ENCODE measurements at regions not wholly inside any gene's neighbourhood (a gene's known extent, or its start where the extent isn't known, plus 50 kb on each side); places are given as distances from the start of the nearest gene placed in this dataset.
"Not testable (repeated sequence)": the region's sequence is repeated elsewhere in the genome, so short reads cannot be mapped to it uniquely, and the experiment has no call there.

DNA sequence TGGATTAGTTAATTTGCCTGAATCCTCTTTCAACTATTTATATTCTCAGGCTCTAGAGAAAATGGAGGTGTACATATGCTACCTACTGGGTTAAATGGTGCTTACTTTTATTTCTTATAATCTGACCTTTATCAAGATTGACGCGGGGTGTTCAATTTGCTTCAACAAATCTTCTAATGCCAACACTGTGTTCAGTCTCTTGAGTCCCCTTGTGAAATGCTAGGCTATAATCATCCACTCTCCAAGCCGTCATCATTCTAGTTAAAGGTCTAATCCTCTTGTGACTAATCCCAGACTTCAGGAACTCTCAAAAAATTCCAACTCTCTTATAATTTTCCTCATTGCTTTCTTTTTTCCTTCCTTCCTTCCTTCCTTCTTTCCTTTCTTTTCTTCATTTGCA is 1396.2 kb downstream of the CDH8 start:
- in situ Hi-C loops (cut with HindIII; ENCODE audit: low pct_unique_long_range_greater_than_20kb, low sequenced_read_pairs) = no loop called here
- H3K4me3 ChIP-seq (ENCODE audit: low read depth in 2 of 2, low read length in 2 of 2) = no peak overlapping the region
- intact Hi-C loops (cut with micrococcal nuclease; ENCODE audit: unreplicated experiment) = no loop called here
- no peaks in the 10 kb centered on the region for H3K4me1 ChIP-seq (ENCODE audit: control insufficient read depth, insufficient read depth, low read length)
- no peak for TF ChIP-seq SIN3A (IDR thresholded peaks at IDR 0.05; ENCODE audit: borderline replicate concordance, insufficient read depth, low read depth, low read length)
- no peak for TF ChIP-seq TCF7L2 (IDR thresholded peaks at IDR 0.05; ENCODE audit: low read depth, low read length)
- TF ChIP-seq, protein P1, sequence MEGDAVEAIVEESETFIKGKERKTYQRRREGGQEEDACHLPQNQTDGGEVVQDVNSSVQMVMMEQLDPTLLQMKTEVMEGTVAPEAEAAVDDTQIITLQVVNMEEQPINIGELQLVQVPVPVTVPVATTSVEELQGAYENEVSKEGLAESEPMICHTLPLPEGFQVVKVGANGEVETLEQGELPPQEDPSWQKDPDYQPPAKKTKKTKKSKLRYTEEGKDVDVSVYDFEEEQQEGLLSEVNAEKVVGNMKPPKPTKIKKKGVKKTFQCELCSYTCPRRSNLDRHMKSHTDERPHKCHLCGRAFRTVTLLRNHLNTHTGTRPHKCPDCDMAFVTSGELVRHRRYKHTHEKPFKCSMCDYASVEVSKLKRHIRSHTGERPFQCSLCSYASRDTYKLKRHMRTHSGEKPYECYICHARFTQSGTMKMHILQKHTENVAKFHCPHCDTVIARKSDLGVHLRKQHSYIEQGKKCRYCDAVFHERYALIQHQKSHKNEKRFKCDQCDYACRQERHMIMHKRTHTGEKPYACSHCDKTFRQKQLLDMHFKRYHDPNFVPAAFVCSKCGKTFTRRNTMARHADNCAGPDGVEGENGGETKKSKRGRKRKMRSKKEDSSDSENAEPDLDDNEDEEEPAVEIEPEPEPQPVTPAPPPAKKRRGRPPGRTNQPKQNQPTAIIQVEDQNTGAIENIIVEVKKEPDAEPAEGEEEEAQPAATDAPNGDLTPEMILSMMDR (IDR thresholded peaks at IDR 0.05) = no peak
- H3K9me3 ChIP-seq (ENCODE audit: control insufficient read depth, insufficient read depth, low read depth, low read length) = no peaks in the 10 kb centered on the region
- ChIA-PET CTCF (no interaction called here), POLR2A (no interaction called here)
- no TSS peak for BruUV-seq (replicated peaks)
- no peaks in the 10 kb centered on the region for H3K36me3 ChIP-seq (ENCODE audit: control insufficient read depth, insufficient read depth, low read length)
- ATAC-seq (no peak), DNase-seq (ENCODE audit: low read depth, low spot score) (no peak)
- no peak overlapping the region for H3K27ac ChIP-seq (ENCODE audit: low read length)
- H3K27me3 ChIP-seq (ENCODE audit: control insufficient read depth, insufficient read depth, low read length) = no peaks in the 10 kb centered on the region

DNA sequence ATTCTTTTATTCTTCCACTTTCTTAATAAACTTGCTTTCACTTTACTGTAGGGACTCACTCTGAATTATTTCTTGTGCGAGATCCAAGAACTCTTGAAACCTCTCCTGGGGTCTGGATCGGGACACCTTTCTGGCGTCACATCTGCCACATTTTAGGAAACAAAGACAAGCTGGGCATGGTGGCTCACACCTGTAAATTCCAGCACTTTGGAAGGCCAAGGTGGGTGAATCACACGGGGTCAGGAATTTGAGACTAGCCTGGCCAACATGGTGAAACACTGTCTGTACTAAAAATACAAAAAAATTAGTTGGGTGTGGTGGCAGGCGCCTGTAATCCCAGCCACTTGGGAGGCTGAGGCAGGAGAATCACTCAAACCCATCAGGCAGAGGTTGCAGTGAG is 1399.6 kb downstream of the CDH8 start:
- H3K27me3 ChIP-seq (ENCODE audit: control insufficient read depth, insufficient read depth, low read length); H3K4me3 ChIP-seq (ENCODE audit: low read depth in 2 of 2, low read length in 2 of 2); H3K36me3 ChIP-seq (ENCODE audit: control insufficient read depth, insufficient read depth, low read length); BruUV-seq (replicated peaks); POLR2A ChIA-PET; in situ Hi-C loops (cut with HindIII; ENCODE audit: low pct_unique_long_range_greater_than_20kb, low sequenced_read_pairs); H3K4me1 ChIP-seq (ENCODE audit: control insufficient read depth, insufficient read depth, low read length); H3K9me3 ChIP-seq (ENCODE audit: control insufficient read depth, insufficient read depth, low read depth, low read length); intact Hi-C loops (cut with micrococcal nuclease; ENCODE audit: unreplicated experiment); CTCF ChIA-PET; ATAC-seq; H3K27ac ChIP-seq (ENCODE audit: low read length); DNase-seq (ENCODE audit: low read depth, low spot score): not testable (repeated sequence)

DNA sequence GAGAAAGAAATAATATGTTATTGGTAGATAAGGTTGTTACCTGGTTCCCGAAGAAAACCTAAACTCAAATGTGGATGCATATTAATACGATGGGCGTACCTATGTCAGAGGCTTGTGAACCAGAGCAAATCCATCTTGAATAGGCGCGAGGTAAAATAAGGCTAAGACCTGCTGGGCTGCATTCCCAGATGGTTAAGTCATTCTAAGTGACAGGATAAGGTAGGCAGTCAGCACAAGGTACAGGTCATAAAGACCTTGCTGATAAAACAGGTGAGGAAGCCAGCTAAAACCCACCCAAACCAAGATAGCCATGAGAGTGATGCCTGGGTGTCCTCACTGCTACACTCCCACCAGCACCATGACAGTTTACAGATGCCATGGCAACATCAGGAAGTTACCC is 1400.1 kb downstream of the CDH8 start:
- POLR2A ChIA-PET = no interaction called here
- in situ Hi-C loops (cut with HindIII; ENCODE audit: low pct_unique_long_range_greater_than_20kb, low sequenced_read_pairs) = no loop called here
- Histone ChIP-seq H3K9me3 (ENCODE audit: control insufficient read depth, insufficient read depth, low read depth, low read length) (no peaks in the 10 kb centered on the region), H3K27me3 (ENCODE audit: control insufficient read depth, insufficient read depth, low read length) (no peaks in the 10 kb centered on the region), H3K4me1 (ENCODE audit: control insufficient read depth, insufficient read depth, low read length) (no peaks in the 10 kb centered on the region), H3K36me3 (ENCODE audit: control insufficient read depth, insufficient read depth, low read length) (no peaks in the 10 kb centered on the region), H3K27ac (ENCODE audit: low read length) (no peak overlapping the region), H3K4me3 (ENCODE audit: low read depth in 2 of 2, low read length in 2 of 2) (no peak overlapping the region)
- ATAC-seq = no peak
- no peak for DNase-seq (ENCODE audit: low read depth, low spot score)
- no TSS peak for BruUV-seq (replicated peaks)
- intact Hi-C loops (cut with micrococcal nuclease; ENCODE audit: unreplicated experiment) = no loop called here
- TF ChIP-seq SIN3A (IDR thresholded peaks at IDR 0.05; ENCODE audit: borderline replicate concordance, insufficient read depth, low read depth, low read length) = no peak
- TF ChIP-seq POLR2AphosphoS5 (IDR thresholded peaks at IDR 0.05; ENCODE audit: low read depth, low read length) = no peak
- no peak for TF ChIP-seq TCF7L2 (IDR thresholded peaks at IDR 0.05; ENCODE audit: low read depth, low read length)
- TF ChIP-seq, protein P1 (IDR thresholded peaks at IDR 0.05) = no peak
- TF ChIP-seq, protein P2, sequence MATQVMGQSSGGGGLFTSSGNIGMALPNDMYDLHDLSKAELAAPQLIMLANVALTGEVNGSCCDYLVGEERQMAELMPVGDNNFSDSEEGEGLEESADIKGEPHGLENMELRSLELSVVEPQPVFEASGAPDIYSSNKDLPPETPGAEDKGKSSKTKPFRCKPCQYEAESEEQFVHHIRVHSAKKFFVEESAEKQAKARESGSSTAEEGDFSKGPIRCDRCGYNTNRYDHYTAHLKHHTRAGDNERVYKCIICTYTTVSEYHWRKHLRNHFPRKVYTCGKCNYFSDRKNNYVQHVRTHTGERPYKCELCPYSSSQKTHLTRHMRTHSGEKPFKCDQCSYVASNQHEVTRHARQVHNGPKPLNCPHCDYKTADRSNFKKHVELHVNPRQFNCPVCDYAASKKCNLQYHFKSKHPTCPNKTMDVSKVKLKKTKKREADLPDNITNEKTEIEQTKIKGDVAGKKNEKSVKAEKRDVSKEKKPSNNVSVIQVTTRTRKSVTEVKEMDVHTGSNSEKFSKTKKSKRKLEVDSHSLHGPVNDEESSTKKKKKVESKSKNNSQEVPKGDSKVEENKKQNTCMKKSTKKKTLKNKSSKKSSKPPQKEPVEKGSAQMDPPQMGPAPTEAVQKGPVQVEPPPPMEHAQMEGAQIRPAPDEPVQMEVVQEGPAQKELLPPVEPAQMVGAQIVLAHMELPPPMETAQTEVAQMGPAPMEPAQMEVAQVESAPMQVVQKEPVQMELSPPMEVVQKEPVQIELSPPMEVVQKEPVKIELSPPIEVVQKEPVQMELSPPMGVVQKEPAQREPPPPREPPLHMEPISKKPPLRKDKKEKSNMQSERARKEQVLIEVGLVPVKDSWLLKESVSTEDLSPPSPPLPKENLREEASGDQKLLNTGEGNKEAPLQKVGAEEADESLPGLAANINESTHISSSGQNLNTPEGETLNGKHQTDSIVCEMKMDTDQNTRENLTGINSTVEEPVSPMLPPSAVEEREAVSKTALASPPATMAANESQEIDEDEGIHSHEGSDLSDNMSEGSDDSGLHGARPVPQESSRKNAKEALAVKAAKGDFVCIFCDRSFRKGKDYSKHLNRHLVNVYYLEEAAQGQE (IDR thresholded peaks at IDR 0.05; ENCODE audit: insufficient read depth in 1 of 2, low read depth in 2 of 2, low read length in 1 of 2) = no peak
- CTCF ChIA-PET = no interaction called here

All from Panc1 (cell line).